H9 (cell line): ENCODE measurements at regions not wholly inside any gene's neighbourhood (a gene's known extent, or its start where the extent isn't known, plus 50 kb on each side); places are given as distances from the start of the nearest gene placed in this dataset.

Experiments
- DNase-seq: peaks from one replicate; pipeline ENCODE4 v3.0.0-alpha.2; 2017
- H2AFZ ChIP-seq: one replicate; pipeline ENCODE4 v1.6.1; 2013; ENCODE audit warnings: mild to moderate bottlenecking, low read length, control low read depth, moderate library complexity
- H2AK5ac ChIP-seq: 2 replicates; pipeline ENCODE4 v1.6.1; 2013; ENCODE audit warnings: low read length, control low read depth, mixed read lengths; ENCODE audit not compliant: insufficient read length
- H2BK120ac ChIP-seq: one replicate; pipeline ENCODE4 v1.6.1; 2013; ENCODE audit warnings: low read depth, mild to moderate bottlenecking, low read length, control low read depth, inconsistent platforms; ENCODE audit not compliant: poor library complexity, severe bottlenecking
- H2BK12ac ChIP-seq: 2 replicates; pipeline ENCODE4 v1.6.1; 2013; ENCODE audit warnings: low read length, control low read depth, mixed read lengths, low read depth; ENCODE audit not compliant: insufficient read length
- H2BK15ac ChIP-seq: 2 replicates; pipeline ENCODE4 v1.6.1; 2013; ENCODE audit warnings: low read depth, low read length, control low read depth
- H2BK20ac ChIP-seq: one replicate; pipeline ENCODE4 v1.6.1; 2013; ENCODE audit warnings: low read depth, mild to moderate bottlenecking, low read length, control low read depth, inconsistent platforms; ENCODE audit not compliant: poor library complexity, severe bottlenecking
- H2BK5ac ChIP-seq: 2 replicates; pipeline ENCODE4 v1.6.1; 2013; ENCODE audit warnings: low read length, control low read depth, mixed read lengths; ENCODE audit not compliant: insufficient read length
- H3K14ac ChIP-seq: 2 replicates; pipeline ENCODE4 v1.6.1; 2013; ENCODE audit warnings: low read length, control low read depth; ENCODE audit not compliant: insufficient read depth
- H3K18ac ChIP-seq: 2 replicates; pipeline ENCODE4 v1.6.1; 2013; ENCODE audit warnings: low read depth, mild to moderate bottlenecking, mixed read lengths, low read length, control low read depth; ENCODE audit not compliant: insufficient read length
- H3K23ac ChIP-seq: 2 replicates; pipeline ENCODE4 v1.6.1; 2013; ENCODE audit warnings: low read length, control low read depth, mixed read lengths, low read depth; ENCODE audit not compliant: insufficient read length
- H3K23me2 ChIP-seq: 2 replicates; pipeline ENCODE4 v1.6.1; 2013; ENCODE audit warnings: low read depth, mild to moderate bottlenecking, mixed read lengths, low read length, control low read depth; ENCODE audit not compliant: insufficient read length, poor library complexity, severe bottlenecking
- H3K27ac ChIP-seq: 2 replicates; pipeline ENCODE4 v1.5.1; 2013; ENCODE audit warnings: low read length, control low read depth, mixed read lengths, low read depth; ENCODE audit not compliant: insufficient read length
- H3K27me3 ChIP-seq: 2 replicates; pipeline ENCODE4 v1.6.1; 2013; ENCODE audit warnings: low read length, control low read depth, inconsistent platforms; ENCODE audit not compliant: insufficient read depth
- H3K4ac ChIP-seq: 2 replicates; pipeline ENCODE4 v1.6.1; 2013; ENCODE audit warnings: low read depth, mild to moderate bottlenecking, control low read depth, inconsistent platforms, low read length, moderate library complexity
- H3K4me1 ChIP-seq: 2 replicates; pipeline ENCODE4 v1.6.1; 2013; ENCODE audit warnings: low read length, control low read depth, inconsistent platforms; ENCODE audit not compliant: insufficient read depth
- H3K4me2 ChIP-seq: 2 replicates; pipeline ENCODE4 v1.6.1; 2013; ENCODE audit warnings: low read length, control low read depth, mixed read lengths; ENCODE audit not compliant: insufficient read length, insufficient read depth
- H3K56ac ChIP-seq: 2 replicates; pipeline ENCODE4 v1.6.1; 2013; ENCODE audit warnings: low read depth, mild to moderate bottlenecking, mixed read lengths, low read length, control low read depth; ENCODE audit not compliant: insufficient read length
- H3K79me1 ChIP-seq: 2 replicates; pipeline ENCODE4 v1.6.1; 2013; ENCODE audit warnings: low read depth, mild to moderate bottlenecking, moderate library complexity, low read length, control low read depth, inconsistent platforms; ENCODE audit not compliant: insufficient read depth, poor library complexity, severe bottlenecking
- H3K79me2 ChIP-seq: 2 replicates; pipeline ENCODE4 v1.6.1; 2013; ENCODE audit warnings: low read length, control low read depth, inconsistent platforms; ENCODE audit not compliant: insufficient read depth
- H3K9ac ChIP-seq: 2 replicates; pipeline ENCODE4 v1.6.1; 2013; ENCODE audit warnings: low read length, control low read depth, mixed read lengths; ENCODE audit not compliant: insufficient read length; ENCODE audit errors: extremely low read depth
- H3K9me3 ChIP-seq: one replicate; pipeline ENCODE4 v1.6.1; 2013; ENCODE audit warnings: low read depth, low read length, inconsistent platforms; ENCODE audit not compliant: control insufficient read depth
- H3T11ph ChIP-seq: one replicate; pipeline ENCODE4 v1.6.1; 2013; ENCODE audit warnings: mild to moderate bottlenecking, low read length, control low read depth, inconsistent platforms
- H4K20me1 ChIP-seq: one replicate; pipeline ENCODE4 v1.6.1; 2013; ENCODE audit not compliant: control insufficient read depth, insufficient read length, insufficient read depth
- H4K5ac ChIP-seq: 2 replicates; pipeline ENCODE4 v1.6.1; 2013; ENCODE audit warnings: low read depth, mild to moderate bottlenecking, mixed read lengths, low read length, control low read depth; ENCODE audit not compliant: insufficient read length
- H4K8ac ChIP-seq: replicated peaks from 2 replicates; pipeline ENCODE4 v1.6.1; 2013; ENCODE audit warnings: low read length, control low read depth, mixed read lengths, low read depth; ENCODE audit not compliant: insufficient read length
- H4K91ac ChIP-seq: 2 replicates; pipeline ENCODE4 v1.6.1; 2013; ENCODE audit warnings: low read depth, mild to moderate bottlenecking, moderate library complexity, mixed read lengths, low read length, control low read depth; ENCODE audit not compliant: insufficient read length
- H3K27ac Mint-ChIP-seq, 3 experiments: 2 replicates in 2 of 3; 3 replicates in 1 of 3; pipeline ENCODE4 v1.8.0; 2020 to 2021; ENCODE audit warnings: mixed read lengths in 3 of 3, mild to moderate bottlenecking in 1 of 3, moderate library complexity in 1 of 3
- H3K27me3 Mint-ChIP-seq: 2 replicates; pipeline ENCODE4 v1.8.0; 2021; ENCODE audit warnings: low read depth, mild to moderate bottlenecking, moderate library complexity, mixed read lengths
- H3K36me3 Mint-ChIP-seq, 3 experiments: 2 replicates in 2 of 3; 3 replicates in 1 of 3; pipeline ENCODE4 v1.8.0; 2020 to 2021; ENCODE audit warnings: low read depth in 3 of 3, mixed read lengths in 3 of 3; ENCODE audit not compliant: insufficient read depth in 1 of 3
- H3K4me1 Mint-ChIP-seq, 2 experiments: 2 replicates each; pipeline ENCODE4 v1.8.0; 2020; ENCODE audit warnings: mixed read lengths in 2 of 2
- H3K4me3 Mint-ChIP-seq, 2 experiments: 2 replicates in 1 of 2; 3 replicates in 1 of 2; pipeline ENCODE4 v1.8.0; 2020 to 2021; ENCODE audit warnings: mild to moderate bottlenecking in 2 of 2, mixed read lengths in 2 of 2, moderate library complexity in 1 of 2
- H3K9me3 Mint-ChIP-seq, 2 experiments: 2 replicates in 1 of 2; 3 replicates in 1 of 2; pipeline ENCODE4 v1.8.0; 2020; ENCODE audit warnings: mild to moderate bottlenecking in 2 of 2, mixed read lengths in 2 of 2, moderate library complexity in 1 of 2
- WGBS: extraction: QIAGEN DNeasy Blood & Tissue Kit; methylation state at CpG from one replicate; pipeline ENCODE4 v1.1.7; 2013; ENCODE audit warnings: missing lambda C conversion rate, low lambda C conversion rate, mixed read lengths; ENCODE audit not compliant: insufficient read length; ENCODE audit errors: extremely low coverage; 5-methylcytosine and 5-hydroxymethylcytosine counted together
- TF ChIP-seq, protein P1 (sequence below): fragments of 200-600 bp; sonication (generic); conservative IDR thresholded peaks from 3 replicates; pipeline ENCODE4 v1.8.0; 2021; ENCODE audit warnings: antibody characterized with exemption, mild to moderate bottlenecking

DNA sequence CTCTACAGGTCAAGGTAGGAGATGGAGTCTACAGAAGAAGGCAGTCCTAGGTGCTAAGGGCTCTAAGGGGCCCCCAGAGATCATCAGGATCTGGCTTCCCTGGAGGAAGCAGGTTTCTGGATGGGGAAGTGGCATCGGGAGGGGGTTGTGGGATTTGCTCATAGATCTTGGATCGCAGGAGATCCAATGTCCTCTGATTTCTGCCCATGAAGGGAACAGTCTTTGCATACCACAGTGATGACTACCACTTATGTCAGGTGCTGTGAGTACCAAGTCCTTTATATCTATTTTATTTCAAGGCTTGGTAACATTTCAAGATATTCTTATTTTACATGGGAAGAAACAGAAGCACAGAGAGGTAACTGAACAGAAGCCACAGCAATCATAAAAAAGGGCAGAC lies 164.0 kb downstream of the RGS9 start:
- no peak overlapping the region for H2BK120ac ChIP-seq
- peaks cover 3 to 16% (median 3%) of the 10 kb centered on the region in 3 experiments; a peak in 4 of 7 replicates for H3K36me3 Mint-ChIP-seq
- WGBS = no CpG with 5 or more reads among the region's 2 CpGs

More for the DNA sequence above, 164.0 kb downstream of the RGS9 start:
- Histone ChIP-seq H3K27ac (no peak overlapping the region), H3K14ac (no peak overlapping the region), H4K8ac (no peak overlapping the region), H4K91ac (no peak overlapping the region), H2BK20ac (no peak overlapping the region), H3T11ph (no peak overlapping the region), H2AK5ac (no peak overlapping the region), H3K23me2 (no peaks in the 10 kb centered on the region), H2BK5ac (no peak overlapping the region), H3K27me3 (no peaks in the 10 kb centered on the region), H3K4ac (no peak overlapping the region), H2BK12ac (no peak overlapping the region), H4K5ac (no peak overlapping the region), H3K79me1 (no peaks in the 10 kb centered on the region), H3K9me3 (no peaks in the 10 kb centered on the region), H3K79me2 (no peaks in the 10 kb centered on the region), H2BK15ac (no peak overlapping the region), H4K20me1 (no peaks in the 10 kb centered on the region), H3K9ac (no peak overlapping the region), H3K4me1 (no peaks in the 10 kb centered on the region), H2AFZ (no peak overlapping the region), H3K56ac (no peak overlapping the region), H3K18ac (no peak overlapping the region), H3K4me2 (no peak overlapping the region), H3K23ac (no peak overlapping the region)
- TF ChIP-seq, protein P1, sequence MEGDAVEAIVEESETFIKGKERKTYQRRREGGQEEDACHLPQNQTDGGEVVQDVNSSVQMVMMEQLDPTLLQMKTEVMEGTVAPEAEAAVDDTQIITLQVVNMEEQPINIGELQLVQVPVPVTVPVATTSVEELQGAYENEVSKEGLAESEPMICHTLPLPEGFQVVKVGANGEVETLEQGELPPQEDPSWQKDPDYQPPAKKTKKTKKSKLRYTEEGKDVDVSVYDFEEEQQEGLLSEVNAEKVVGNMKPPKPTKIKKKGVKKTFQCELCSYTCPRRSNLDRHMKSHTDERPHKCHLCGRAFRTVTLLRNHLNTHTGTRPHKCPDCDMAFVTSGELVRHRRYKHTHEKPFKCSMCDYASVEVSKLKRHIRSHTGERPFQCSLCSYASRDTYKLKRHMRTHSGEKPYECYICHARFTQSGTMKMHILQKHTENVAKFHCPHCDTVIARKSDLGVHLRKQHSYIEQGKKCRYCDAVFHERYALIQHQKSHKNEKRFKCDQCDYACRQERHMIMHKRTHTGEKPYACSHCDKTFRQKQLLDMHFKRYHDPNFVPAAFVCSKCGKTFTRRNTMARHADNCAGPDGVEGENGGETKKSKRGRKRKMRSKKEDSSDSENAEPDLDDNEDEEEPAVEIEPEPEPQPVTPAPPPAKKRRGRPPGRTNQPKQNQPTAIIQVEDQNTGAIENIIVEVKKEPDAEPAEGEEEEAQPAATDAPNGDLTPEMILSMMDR = no peak
- Mint-ChIP-seq H3K4me1 (peaks cover 0 to 2% of the 10 kb centered on the region in 2 experiments; a peak in 2 of 4 replicates), H3K27ac (no peak overlapping the region), H3K4me3 (no peak overlapping the region), H3K9me3 (peaks cover 7 to 10% of the 10 kb centered on the region in 2 experiments; a peak in 4 of 5 replicates), H3K27me3 (peaks cover 2% of the 10 kb centered on the region)
- DNase-seq = no peak
